ENCODE measurements at regions not wholly inside any gene's neighbourhood (a gene's known extent, or its start where the extent isn't known, plus 50 kb on each side); places are given as distances from the start of the nearest gene placed in this dataset.
"Not testable (repeated sequence)": the region's sequence is repeated elsewhere in the genome, so short reads cannot be mapped to it uniquely, and the experiment has no call there.

DNA sequence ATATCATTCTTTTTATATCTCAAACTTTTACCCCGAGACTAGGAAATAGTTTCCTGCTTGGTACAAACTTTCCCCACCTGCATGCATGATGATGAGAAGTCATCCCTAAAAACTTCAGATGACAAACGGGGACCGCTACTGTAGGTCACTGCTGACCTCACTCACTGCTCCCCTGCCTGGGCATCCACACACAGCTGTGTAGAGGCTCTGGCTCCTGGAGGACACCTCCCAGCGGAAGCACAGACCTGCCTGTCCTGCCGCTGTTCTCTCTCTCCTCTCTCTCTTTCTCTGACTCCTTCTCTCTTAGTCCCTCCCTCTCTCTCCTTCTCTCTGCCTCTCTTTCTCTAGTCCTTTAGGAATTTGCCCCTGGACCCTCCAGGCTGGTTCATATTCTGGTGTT lies 202.9 kb upstream of the PITRM1 start:
- no peaks in the 10 kb centered on the region for H3K36me3 ChIP-seq (ENCODE audit: low read depth, low read length)
- BruUV-seq (replicated peaks) = no TSS peak
- H3K4me3 ChIP-seq (ENCODE audit: low read length) = no peak overlapping the region
- no peaks in the 10 kb centered on the region for H3K79me2 ChIP-seq (ENCODE audit: low read length)
- POLR2A ChIA-PET (ENCODE audit: unreplicated experiment) = no interaction called here
- TF ChIP-seq, protein P1, sequence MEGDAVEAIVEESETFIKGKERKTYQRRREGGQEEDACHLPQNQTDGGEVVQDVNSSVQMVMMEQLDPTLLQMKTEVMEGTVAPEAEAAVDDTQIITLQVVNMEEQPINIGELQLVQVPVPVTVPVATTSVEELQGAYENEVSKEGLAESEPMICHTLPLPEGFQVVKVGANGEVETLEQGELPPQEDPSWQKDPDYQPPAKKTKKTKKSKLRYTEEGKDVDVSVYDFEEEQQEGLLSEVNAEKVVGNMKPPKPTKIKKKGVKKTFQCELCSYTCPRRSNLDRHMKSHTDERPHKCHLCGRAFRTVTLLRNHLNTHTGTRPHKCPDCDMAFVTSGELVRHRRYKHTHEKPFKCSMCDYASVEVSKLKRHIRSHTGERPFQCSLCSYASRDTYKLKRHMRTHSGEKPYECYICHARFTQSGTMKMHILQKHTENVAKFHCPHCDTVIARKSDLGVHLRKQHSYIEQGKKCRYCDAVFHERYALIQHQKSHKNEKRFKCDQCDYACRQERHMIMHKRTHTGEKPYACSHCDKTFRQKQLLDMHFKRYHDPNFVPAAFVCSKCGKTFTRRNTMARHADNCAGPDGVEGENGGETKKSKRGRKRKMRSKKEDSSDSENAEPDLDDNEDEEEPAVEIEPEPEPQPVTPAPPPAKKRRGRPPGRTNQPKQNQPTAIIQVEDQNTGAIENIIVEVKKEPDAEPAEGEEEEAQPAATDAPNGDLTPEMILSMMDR (conservative IDR thresholded peaks at IDR 0.05; ENCODE audit: low read depth, low read length) = no peak
- no peak for TF ChIP-seq EZH2phosphoT487 (IDR thresholded peaks at IDR 0.05; ENCODE audit: borderline replicate concordance, low read length)
- no peak for TF ChIP-seq EZH2 (IDR thresholded peaks at IDR 0.05; ENCODE audit: low read length, unreplicated experiment)
- no peaks in the 10 kb centered on the region for H3K27me3 ChIP-seq (ENCODE audit: low read length)
- H2AFZ ChIP-seq (ENCODE audit: low read length) = no peak overlapping the region
- CTCF ChIA-PET = no interaction called here
- H3K4me2 ChIP-seq (ENCODE audit: low read length) = no peak overlapping the region
- H3K27ac ChIP-seq (ENCODE audit: low read length) = no peak overlapping the region
- no peaks in the 10 kb centered on the region for H3K9me2 ChIP-seq (replicated peaks; ENCODE audit: low read length)
- DNase-seq = no peak
- intact Hi-C loops (cut with micrococcal nuclease) = no loop called here
- H3K4me1 ChIP-seq (ENCODE audit: insufficient read depth, low read length) = no peaks in the 10 kb centered on the region
- H3F3A ChIP-seq (ENCODE audit: low read length, unreplicated experiment) = no peaks in the 10 kb centered on the region
- ATAC-seq = no peak
- H4K20me1 ChIP-seq (ENCODE audit: low read length) = no peaks in the 10 kb centered on the region
- no peak overlapping the region for H3K9ac ChIP-seq (ENCODE audit: low read length)
- no peaks in the 10 kb centered on the region for H3K9me3 ChIP-seq (ENCODE audit: low read length)

DNA sequence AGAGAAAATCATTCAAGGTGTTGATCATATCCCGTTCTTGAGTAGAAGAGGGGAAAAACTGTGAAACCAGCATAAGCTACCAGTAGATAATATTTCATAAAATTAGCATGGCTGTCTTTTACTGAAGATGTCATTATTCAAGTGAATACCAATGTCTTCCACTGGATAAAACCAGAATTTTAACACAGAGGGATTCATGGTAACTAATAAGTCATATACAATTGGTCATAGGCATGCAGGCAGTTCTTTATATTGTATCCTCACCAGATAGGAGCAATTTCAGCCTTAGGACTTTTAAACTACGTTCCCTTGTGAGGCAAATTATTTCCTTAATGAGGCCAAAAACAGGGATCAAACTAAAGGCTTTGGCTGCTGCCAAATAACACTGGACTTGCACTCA lies 202.3 kb upstream of the PITRM1 start:
- no peak overlapping the region for H3K9ac ChIP-seq (ENCODE audit: low read length)
- no peaks in the 10 kb centered on the region for H4K20me1 ChIP-seq (ENCODE audit: low read length)
- no peaks in the 10 kb centered on the region for H3F3A ChIP-seq (ENCODE audit: low read length, unreplicated experiment)
- no peaks in the 10 kb centered on the region for H3K79me2 ChIP-seq (ENCODE audit: low read length)
- H3K4me1 ChIP-seq (ENCODE audit: insufficient read depth, low read length) = no peaks in the 10 kb centered on the region
- H3K36me3 ChIP-seq (ENCODE audit: low read depth, low read length) = no peaks in the 10 kb centered on the region
- no peak overlapping the region for H2AFZ ChIP-seq (ENCODE audit: low read length)
- no peak overlapping the region for H3K4me2 ChIP-seq (ENCODE audit: low read length)
- TF ChIP-seq EZH2phosphoT487 (IDR thresholded peaks at IDR 0.05; ENCODE audit: borderline replicate concordance, low read length) = no peak
- TF ChIP-seq EZH2 (IDR thresholded peaks at IDR 0.05; ENCODE audit: low read length, unreplicated experiment) = no peak
- no peaks in the 10 kb centered on the region for H3K9me2 ChIP-seq (replicated peaks; ENCODE audit: low read length)
- H3K27me3 ChIP-seq (ENCODE audit: low read length) = no peaks in the 10 kb centered on the region
- POLR2A ChIA-PET (ENCODE audit: unreplicated experiment) = no interaction called here
- BruUV-seq (replicated peaks) = no TSS peak
- no peaks in the 10 kb centered on the region for H3K9me3 ChIP-seq (ENCODE audit: low read length)
- DNase-seq = no peak
- CTCF ChIA-PET = no interaction called here
- no peak overlapping the region for H3K27ac ChIP-seq (ENCODE audit: low read length)
- intact Hi-C loops (cut with micrococcal nuclease) = no loop called here
- no peak for ATAC-seq
- no peak overlapping the region for H3K4me3 ChIP-seq (ENCODE audit: low read length)

DNA sequence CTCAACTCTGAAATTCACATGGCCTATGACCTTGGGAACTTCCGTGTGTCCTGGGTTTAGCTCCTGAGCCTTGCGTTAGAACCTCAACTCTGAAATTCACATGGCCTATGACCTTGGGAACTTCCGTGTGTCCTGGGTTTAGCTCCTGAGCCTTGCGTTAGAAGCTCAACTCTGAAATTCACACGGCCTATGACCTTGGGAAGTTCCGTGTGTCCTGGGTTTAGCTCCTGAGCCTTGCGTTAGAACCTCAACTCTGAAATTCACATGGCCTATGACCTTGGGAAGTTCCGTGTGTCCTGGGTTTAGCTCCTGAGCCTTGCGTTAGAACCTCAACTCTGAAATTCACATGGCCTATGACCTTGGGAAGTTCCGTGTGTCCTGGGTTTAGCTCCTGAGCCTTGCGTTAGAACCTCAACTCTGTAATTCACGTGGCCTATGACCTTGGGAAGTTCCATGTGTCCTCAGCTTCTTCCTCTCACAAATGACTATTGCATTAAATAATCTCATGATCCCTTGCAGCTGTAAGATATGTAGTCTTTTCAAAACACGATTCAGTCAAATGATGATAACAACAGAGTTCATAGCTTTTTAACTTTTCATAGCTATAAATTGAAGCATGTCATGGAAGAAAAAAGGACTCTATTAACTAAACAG lies 200.9 kb upstream of the PITRM1 start:
- CTCF ChIA-PET; H4K20me1 ChIP-seq (ENCODE audit: low read length); H3K4me1 ChIP-seq (ENCODE audit: insufficient read depth, low read length); H3K36me3 ChIP-seq (ENCODE audit: low read depth, low read length); H3K4me2 ChIP-seq (ENCODE audit: low read length); H3K27ac ChIP-seq (ENCODE audit: low read length); H3K9me2 ChIP-seq (replicated peaks; ENCODE audit: low read length); ATAC-seq; H3K79me2 ChIP-seq (ENCODE audit: low read length); H3K4me3 ChIP-seq (ENCODE audit: low read length); H3K27me3 ChIP-seq (ENCODE audit: low read length); DNase-seq; H3F3A ChIP-seq (ENCODE audit: low read length, unreplicated experiment); POLR2A ChIA-PET (ENCODE audit: unreplicated experiment); intact Hi-C loops (cut with micrococcal nuclease); BruUV-seq (replicated peaks); H3K9me3 ChIP-seq (ENCODE audit: low read length); H2AFZ ChIP-seq (ENCODE audit: low read length); H3K9ac ChIP-seq (ENCODE audit: low read length): not testable (repeated sequence)

DNA sequence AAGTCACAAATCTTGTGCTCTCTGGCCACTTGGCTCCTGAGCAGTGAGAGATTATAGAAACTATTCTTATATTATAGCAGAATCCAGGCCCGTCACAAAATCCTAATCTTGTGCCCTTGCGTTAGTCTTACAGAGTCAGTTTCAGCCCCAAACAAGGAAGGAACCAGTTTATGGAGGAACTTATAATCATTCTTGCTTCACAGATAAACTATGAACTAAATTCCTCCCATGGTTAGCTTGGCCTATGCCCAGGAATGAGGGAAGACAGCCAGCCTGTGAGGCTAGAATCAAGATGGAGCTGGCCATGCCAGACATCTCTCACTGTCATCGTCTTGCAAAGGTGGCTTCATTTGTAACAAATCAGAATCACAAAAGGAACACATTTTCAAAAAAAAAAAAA lies 199.7 kb upstream of the PITRM1 start:
- Histone ChIP-seq H3K9me2 (replicated peaks; ENCODE audit: low read length) (no peaks in the 10 kb centered on the region), H3K4me1 (ENCODE audit: insufficient read depth, low read length) (no peaks in the 10 kb centered on the region), H3K9ac (ENCODE audit: low read length) (no peak overlapping the region), H3K9me3 (ENCODE audit: low read length) (no peaks in the 10 kb centered on the region), H4K20me1 (ENCODE audit: low read length) (no peaks in the 10 kb centered on the region), H3K27ac (ENCODE audit: low read length) (no peak overlapping the region), H3F3A (ENCODE audit: low read length, unreplicated experiment) (no peaks in the 10 kb centered on the region), H2AFZ (ENCODE audit: low read length) (no peak overlapping the region), H3K4me2 (ENCODE audit: low read length) (no peak overlapping the region), H3K79me2 (ENCODE audit: low read length) (no peaks in the 10 kb centered on the region), H3K27me3 (ENCODE audit: low read length) (no peaks in the 10 kb centered on the region), H3K4me3 (ENCODE audit: low read length) (no peak overlapping the region), H3K36me3 (ENCODE audit: low read depth, low read length) (no peaks in the 10 kb centered on the region)
- ChIA-PET CTCF (no interaction called here), POLR2A (ENCODE audit: unreplicated experiment) (no interaction called here)
- DNase-seq (no peak), ATAC-seq (no peak)
- BruUV-seq (replicated peaks) = no TSS peak
- TF ChIP-seq EZH2phosphoT487 (IDR thresholded peaks at IDR 0.05; ENCODE audit: borderline replicate concordance, low read length) (no peak), EZH2 (IDR thresholded peaks at IDR 0.05; ENCODE audit: low read length, unreplicated experiment) (no peak)
- TF ChIP-seq, protein P1 (conservative IDR thresholded peaks at IDR 0.05; ENCODE audit: low read depth, low read length) = no peak
- intact Hi-C loops (cut with micrococcal nuclease) = no loop called here

DNA sequence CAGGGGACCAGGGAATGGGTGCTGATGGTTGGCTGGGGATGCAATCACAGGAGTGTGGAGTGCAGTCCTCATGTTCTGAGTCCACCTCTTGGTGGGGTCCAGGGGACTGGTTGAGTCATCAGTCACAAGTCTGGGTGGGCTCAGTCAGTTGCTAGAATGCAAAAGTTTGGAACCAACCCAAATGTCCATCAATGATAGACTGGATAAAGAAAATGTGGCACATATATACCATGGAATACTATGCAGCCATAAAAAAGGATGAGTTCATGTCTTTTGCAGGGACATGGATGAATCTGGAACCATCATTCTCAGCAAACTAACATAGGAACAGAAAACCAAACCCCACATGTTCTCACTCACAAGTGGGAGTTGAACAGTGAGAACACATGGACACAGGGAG lies 199.0 kb upstream of the PITRM1 start:
- POLR2A ChIA-PET (ENCODE audit: unreplicated experiment); DNase-seq; H3K4me3 ChIP-seq (ENCODE audit: low read length); H3K9me3 ChIP-seq (ENCODE audit: low read length); H3K27ac ChIP-seq (ENCODE audit: low read length); H3F3A ChIP-seq (ENCODE audit: low read length, unreplicated experiment); H3K79me2 ChIP-seq (ENCODE audit: low read length); H3K4me1 ChIP-seq (ENCODE audit: insufficient read depth, low read length); H3K9ac ChIP-seq (ENCODE audit: low read length); H3K27me3 ChIP-seq (ENCODE audit: low read length); H2AFZ ChIP-seq (ENCODE audit: low read length); CTCF ChIA-PET; ATAC-seq; H4K20me1 ChIP-seq (ENCODE audit: low read length); intact Hi-C loops (cut with micrococcal nuclease); BruUV-seq (replicated peaks); H3K4me2 ChIP-seq (ENCODE audit: low read length); H3K9me2 ChIP-seq (replicated peaks; ENCODE audit: low read length); H3K36me3 ChIP-seq (ENCODE audit: low read depth, low read length): not testable (repeated sequence)

All from PC-3 (cell line).